ENCODE measurements at regions not wholly inside any gene's neighbourhood (a gene's known extent, or its start where the extent isn't known, plus 50 kb on each side); places are given as distances from the start of the nearest gene placed in this dataset.

- no peak for DNase-seq
- Histone ChIP-seq H3K27me3 (ENCODE audit: insufficient read depth in 3 of 3, low read length in 2 of 3) (no peaks in the 10 kb centered on the region), H3K27ac (no peak overlapping the region), H3K4me3 (no peak overlapping the region), H3K9me3 (no peaks in the 10 kb centered on the region), H3K4me1 (no peaks in the 10 kb centered on the region), H3K36me3 (ENCODE audit: insufficient read depth in 1 of 2, low read depth in 1 of 2) (no peaks in the 10 kb centered on the region)
- ATAC-seq, result no peak
- 61 to 75% (median 75%) methylated on average over 5 of the region's 5 CpGs for WGBS, 3 donors
- no peak for TF ChIP-seq CTCF (IDR thresholded peaks at IDR 0.05)
- intact Hi-C loops (cut with DNase I), result no loop called here
These were observed 231.4 kb downstream of the CHRM3 start for GRCh38 chr1:239617731-239618130.

- DNase-seq (no peak), ATAC-seq (no peak)
- no peaks in the 10 kb centered on the region for H3K4me1 ChIP-seq
- no peak overlapping the region for H3K27ac ChIP-seq
- H3K4me3 ChIP-seq, result no peak overlapping the region
- intact Hi-C loops (cut with DNase I), result no loop called here
- no peak for TF ChIP-seq CTCF (IDR thresholded peaks at IDR 0.05)
- no peaks in the 10 kb centered on the region for H3K9me3 ChIP-seq
- H3K27me3 ChIP-seq (ENCODE audit: insufficient read depth in 3 of 3, low read length in 2 of 3), result no peaks in the 10 kb centered on the region
- 89 to 97% (median 93%) methylated on average over 3 of the region's 3 CpGs for WGBS, 3 donors
- no peaks in the 10 kb centered on the region for H3K36me3 ChIP-seq (ENCODE audit: insufficient read depth in 1 of 2, low read depth in 1 of 2)
These were observed 232.8 kb downstream of the CHRM3 start for GRCh38 chr1:239619190-239619589.

GRCh38 chr1:239630767-239631166 lies 244.4 kb downstream of the CHRM3 start:
- TF ChIP-seq CTCF (IDR thresholded peaks at IDR 0.05), result no peak
- no peaks in the 10 kb centered on the region for H3K36me3 ChIP-seq (ENCODE audit: insufficient read depth in 1 of 2, low read depth in 1 of 2)
- no peak for DNase-seq
- H3K4me3 ChIP-seq, result no peak overlapping the region
- ATAC-seq, result no peak
- WGBS, 3 donors, result 78 to 92% (median 80%) methylated on average over 3 of the region's 3 CpGs
- no peaks in the 10 kb centered on the region for H3K27me3 ChIP-seq (ENCODE audit: insufficient read depth in 3 of 3, low read length in 2 of 3)
- H3K27ac ChIP-seq, result no peak overlapping the region
- intact Hi-C loops (cut with DNase I), result no loop called here
- no peaks in the 10 kb centered on the region for H3K4me1 ChIP-seq
- H3K9me3 ChIP-seq, result no peaks in the 10 kb centered on the region

GRCh38 chr1:239633432-239633831 lies 247.1 kb downstream of the CHRM3 start:
- no peak overlapping the region for H3K4me3 ChIP-seq
- no peak overlapping the region for H3K27ac ChIP-seq
- H3K9me3 ChIP-seq, result no peaks in the 10 kb centered on the region
- no peaks in the 10 kb centered on the region for H3K4me1 ChIP-seq
- 87 to 90% (median 88%) methylated on average over 4 of the region's 4 CpGs for WGBS, 3 donors
- H3K27me3 ChIP-seq (ENCODE audit: insufficient read depth in 3 of 3, low read length in 2 of 3), result no peaks in the 10 kb centered on the region
- H3K36me3 ChIP-seq (ENCODE audit: insufficient read depth in 1 of 2, low read depth in 1 of 2), result no peaks in the 10 kb centered on the region
- no peak for TF ChIP-seq CTCF (IDR thresholded peaks at IDR 0.05)
- ATAC-seq (no peak), DNase-seq (no peak)
- intact Hi-C loops (cut with DNase I), result no loop called here

GRCh38 chr1:239635276-239635675 lies 248.9 kb downstream of the CHRM3 start:
- H3K27ac ChIP-seq, result no peak overlapping the region
- H3K27me3 ChIP-seq (ENCODE audit: insufficient read depth in 3 of 3, low read length in 2 of 3), result no peaks in the 10 kb centered on the region
- no peaks in the 10 kb centered on the region for H3K9me3 ChIP-seq
- no peak overlapping the region for H3K4me3 ChIP-seq
- H3K4me1 ChIP-seq, result no peaks in the 10 kb centered on the region
- no peaks in the 10 kb centered on the region for H3K36me3 ChIP-seq (ENCODE audit: insufficient read depth in 1 of 2, low read depth in 1 of 2)
- no peak for DNase-seq
- no peak for ATAC-seq
- 36 to 55% (median 42%) methylated on average over 2 of the region's 2 CpGs for WGBS, 3 donors
- no peak for TF ChIP-seq CTCF (IDR thresholded peaks at IDR 0.05)
- intact Hi-C loops (cut with DNase I), result no loop called here
